ENCODE measurements at regions not wholly inside any gene's neighbourhood (a gene's known extent, or its start where the extent isn't known, plus 50 kb on each side); places are given as distances from the start of the nearest gene placed in this dataset.

DNA sequence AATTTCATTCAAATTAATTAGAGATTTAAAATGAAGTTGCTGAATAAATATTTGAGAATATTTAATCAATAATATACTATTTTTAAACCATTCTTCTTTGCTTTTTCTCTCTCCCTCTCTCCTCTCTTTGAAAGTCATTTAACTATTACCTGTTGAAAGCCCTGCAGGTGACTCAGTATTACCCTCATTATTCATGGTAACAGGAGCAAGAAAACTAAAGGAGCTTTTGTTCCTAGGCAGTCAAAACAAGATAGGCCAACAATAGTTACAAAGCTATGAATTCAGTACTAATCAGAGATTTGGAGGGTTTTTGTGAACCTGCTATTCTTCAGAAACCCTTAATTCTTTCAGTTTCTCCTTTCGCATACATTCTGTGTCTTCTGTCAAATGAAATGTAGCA lies 721.3 kb upstream of the NCAM2 start:
- no TSS peak for BruUV-seq (replicated peaks)
- no peak overlapping the region for H3K27ac ChIP-seq (ENCODE audit: low read length)
- H3K4me1 ChIP-seq (ENCODE audit: control insufficient read depth, insufficient read depth, low read length), result no peaks in the 10 kb centered on the region
- ATAC-seq, result no peak
- CTCF ChIA-PET, result no interaction called here
- DNase-seq (ENCODE audit: low read depth, low spot score), result no peak
- TF ChIP-seq, protein P1, sequence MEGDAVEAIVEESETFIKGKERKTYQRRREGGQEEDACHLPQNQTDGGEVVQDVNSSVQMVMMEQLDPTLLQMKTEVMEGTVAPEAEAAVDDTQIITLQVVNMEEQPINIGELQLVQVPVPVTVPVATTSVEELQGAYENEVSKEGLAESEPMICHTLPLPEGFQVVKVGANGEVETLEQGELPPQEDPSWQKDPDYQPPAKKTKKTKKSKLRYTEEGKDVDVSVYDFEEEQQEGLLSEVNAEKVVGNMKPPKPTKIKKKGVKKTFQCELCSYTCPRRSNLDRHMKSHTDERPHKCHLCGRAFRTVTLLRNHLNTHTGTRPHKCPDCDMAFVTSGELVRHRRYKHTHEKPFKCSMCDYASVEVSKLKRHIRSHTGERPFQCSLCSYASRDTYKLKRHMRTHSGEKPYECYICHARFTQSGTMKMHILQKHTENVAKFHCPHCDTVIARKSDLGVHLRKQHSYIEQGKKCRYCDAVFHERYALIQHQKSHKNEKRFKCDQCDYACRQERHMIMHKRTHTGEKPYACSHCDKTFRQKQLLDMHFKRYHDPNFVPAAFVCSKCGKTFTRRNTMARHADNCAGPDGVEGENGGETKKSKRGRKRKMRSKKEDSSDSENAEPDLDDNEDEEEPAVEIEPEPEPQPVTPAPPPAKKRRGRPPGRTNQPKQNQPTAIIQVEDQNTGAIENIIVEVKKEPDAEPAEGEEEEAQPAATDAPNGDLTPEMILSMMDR (IDR thresholded peaks at IDR 0.05), result no peak
- TF ChIP-seq, protein P2, sequence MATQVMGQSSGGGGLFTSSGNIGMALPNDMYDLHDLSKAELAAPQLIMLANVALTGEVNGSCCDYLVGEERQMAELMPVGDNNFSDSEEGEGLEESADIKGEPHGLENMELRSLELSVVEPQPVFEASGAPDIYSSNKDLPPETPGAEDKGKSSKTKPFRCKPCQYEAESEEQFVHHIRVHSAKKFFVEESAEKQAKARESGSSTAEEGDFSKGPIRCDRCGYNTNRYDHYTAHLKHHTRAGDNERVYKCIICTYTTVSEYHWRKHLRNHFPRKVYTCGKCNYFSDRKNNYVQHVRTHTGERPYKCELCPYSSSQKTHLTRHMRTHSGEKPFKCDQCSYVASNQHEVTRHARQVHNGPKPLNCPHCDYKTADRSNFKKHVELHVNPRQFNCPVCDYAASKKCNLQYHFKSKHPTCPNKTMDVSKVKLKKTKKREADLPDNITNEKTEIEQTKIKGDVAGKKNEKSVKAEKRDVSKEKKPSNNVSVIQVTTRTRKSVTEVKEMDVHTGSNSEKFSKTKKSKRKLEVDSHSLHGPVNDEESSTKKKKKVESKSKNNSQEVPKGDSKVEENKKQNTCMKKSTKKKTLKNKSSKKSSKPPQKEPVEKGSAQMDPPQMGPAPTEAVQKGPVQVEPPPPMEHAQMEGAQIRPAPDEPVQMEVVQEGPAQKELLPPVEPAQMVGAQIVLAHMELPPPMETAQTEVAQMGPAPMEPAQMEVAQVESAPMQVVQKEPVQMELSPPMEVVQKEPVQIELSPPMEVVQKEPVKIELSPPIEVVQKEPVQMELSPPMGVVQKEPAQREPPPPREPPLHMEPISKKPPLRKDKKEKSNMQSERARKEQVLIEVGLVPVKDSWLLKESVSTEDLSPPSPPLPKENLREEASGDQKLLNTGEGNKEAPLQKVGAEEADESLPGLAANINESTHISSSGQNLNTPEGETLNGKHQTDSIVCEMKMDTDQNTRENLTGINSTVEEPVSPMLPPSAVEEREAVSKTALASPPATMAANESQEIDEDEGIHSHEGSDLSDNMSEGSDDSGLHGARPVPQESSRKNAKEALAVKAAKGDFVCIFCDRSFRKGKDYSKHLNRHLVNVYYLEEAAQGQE (IDR thresholded peaks at IDR 0.05; ENCODE audit: insufficient read depth in 1 of 2, low read depth in 2 of 2, low read length in 1 of 2), result no peak
- TF ChIP-seq SIN3A (IDR thresholded peaks at IDR 0.05; ENCODE audit: borderline replicate concordance, insufficient read depth, low read depth, low read length) (no peak), TCF7L2 (IDR thresholded peaks at IDR 0.05; ENCODE audit: low read depth, low read length) (no peak), POLR2AphosphoS5 (IDR thresholded peaks at IDR 0.05; ENCODE audit: low read depth, low read length) (no peak)
- POLR2A ChIA-PET, result no interaction called here
- H3K27me3 ChIP-seq (ENCODE audit: control insufficient read depth, insufficient read depth, low read length), result no peaks in the 10 kb centered on the region
- H3K36me3 ChIP-seq (ENCODE audit: control insufficient read depth, insufficient read depth, low read length), result no peaks in the 10 kb centered on the region
- no peak overlapping the region for H3K4me3 ChIP-seq (ENCODE audit: low read depth in 2 of 2, low read length in 2 of 2)
- H3K9me3 ChIP-seq (ENCODE audit: control insufficient read depth, insufficient read depth, low read depth, low read length), result no peaks in the 10 kb centered on the region
- in situ Hi-C loops (cut with HindIII; ENCODE audit: low pct_unique_long_range_greater_than_20kb, low sequenced_read_pairs) (no loop called here), intact Hi-C loops (cut with micrococcal nuclease; ENCODE audit: unreplicated experiment) (no loop called here)

DNA sequence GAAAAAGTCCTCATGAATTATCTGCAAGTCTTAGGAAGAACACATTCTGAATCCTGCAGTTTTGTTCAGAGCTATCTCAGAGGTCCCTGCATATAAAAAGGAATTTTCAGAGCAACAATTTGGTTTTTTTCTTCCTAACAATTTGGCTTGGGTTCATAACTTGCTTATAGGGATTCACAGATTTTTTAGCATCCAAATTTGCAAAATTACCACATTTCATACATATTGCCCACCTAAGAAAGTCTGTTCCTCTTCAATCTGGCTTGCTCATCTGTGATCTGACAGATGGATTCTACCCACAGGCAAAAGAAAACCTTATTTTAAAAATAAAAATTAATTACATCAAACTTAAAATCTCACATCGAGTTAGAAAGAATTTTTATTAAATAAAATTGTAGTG lies 714.4 kb upstream of the NCAM2 start:
- POLR2A ChIA-PET, result no interaction called here
- BruUV-seq (replicated peaks), result no TSS peak

More for the DNA sequence above, 714.4 kb upstream of the NCAM2 start:
- no peak overlapping the region for H3K27ac ChIP-seq (ENCODE audit: low read length)
- DNase-seq (ENCODE audit: low read depth, low spot score) (no peak), ATAC-seq (no peak)
- no peaks in the 10 kb centered on the region for H3K9me3 ChIP-seq (ENCODE audit: control insufficient read depth, insufficient read depth, low read depth, low read length)
- H3K27me3 ChIP-seq (ENCODE audit: control insufficient read depth, insufficient read depth, low read length), result no peaks in the 10 kb centered on the region
- H3K4me3 ChIP-seq (ENCODE audit: low read depth in 2 of 2, low read length in 2 of 2), result no peak overlapping the region
- intact Hi-C loops (cut with micrococcal nuclease; ENCODE audit: unreplicated experiment), result no loop called here
- in situ Hi-C loops (cut with HindIII; ENCODE audit: low pct_unique_long_range_greater_than_20kb, low sequenced_read_pairs), result no loop called here
- CTCF ChIA-PET, result no interaction called here
- no peaks in the 10 kb centered on the region for H3K36me3 ChIP-seq (ENCODE audit: control insufficient read depth, insufficient read depth, low read length)
- TF ChIP-seq, protein P2 (IDR thresholded peaks at IDR 0.05; ENCODE audit: insufficient read depth in 1 of 2, low read depth in 2 of 2, low read length in 1 of 2), result no peak
- TF ChIP-seq, protein P1 (IDR thresholded peaks at IDR 0.05), result no peak
- TF ChIP-seq TCF7L2 (IDR thresholded peaks at IDR 0.05; ENCODE audit: low read depth, low read length) (no peak), SIN3A (IDR thresholded peaks at IDR 0.05; ENCODE audit: borderline replicate concordance, insufficient read depth, low read depth, low read length) (no peak), POLR2AphosphoS5 (IDR thresholded peaks at IDR 0.05; ENCODE audit: low read depth, low read length) (no peak)
- no peaks in the 10 kb centered on the region for H3K4me1 ChIP-seq (ENCODE audit: control insufficient read depth, insufficient read depth, low read length)
